Keratinocyte (primary cell): ENCODE measurements at regions not wholly inside any gene's neighbourhood (a gene's known extent, or its start where the extent isn't known, plus 50 kb on each side); places are given as distances from the start of the nearest gene placed in this dataset.

Experiments used
- DNase-seq: peaks from one replicate; pipeline ENCODE4 v3.0.0-alpha.2; 2011; ENCODE audit warnings: low read depth, missing footprints, low spot score
- FAIRE-seq: peaks from 2 replicates; lab custom pipeline; 2011; peaks lifted over from hg19 to GRCh38; lab: Jason Lieb, UNC
- H2AFZ ChIP-seq: 2 replicates; pipeline ENCODE4 v1.6.0; 2012; ENCODE audit warnings: low read length, control low read depth, inconsistent platforms; ENCODE audit not compliant: control insufficient read depth
- H3K27ac ChIP-seq: 2 replicates; pipeline ENCODE4 v1.5.1; 2011; ENCODE audit warnings: low read length; ENCODE audit not compliant: control insufficient read depth, insufficient read depth
- H3K27me3 ChIP-seq: 3 replicates; pipeline ENCODE4 v1.6.0; 2011; ENCODE audit warnings: low read length; ENCODE audit not compliant: control insufficient read depth, insufficient read depth; ENCODE audit errors: extremely low read depth
- H3K36me3 ChIP-seq, 2 experiments: 2 replicates in 1 of 2; 3 replicates in 1 of 2; pipeline ENCODE4 v1.5.1; 2011; ENCODE audit warnings: low read length in 2 of 2, mild to moderate bottlenecking in 1 of 2; ENCODE audit not compliant: control insufficient read depth in 2 of 2, insufficient read depth in 2 of 2; ENCODE audit errors: extremely low read depth in 1 of 2
- H3K4me1 ChIP-seq: 3 replicates; pipeline ENCODE4 v1.5.1; 2011; ENCODE audit warnings: low read length; ENCODE audit not compliant: control insufficient read depth, insufficient read depth; ENCODE audit errors: extremely low read depth
- H3K4me2 ChIP-seq: 3 replicates; pipeline ENCODE4 v1.6.0; 2011; ENCODE audit warnings: low read depth, low read length; ENCODE audit not compliant: control insufficient read depth, insufficient read depth; ENCODE audit errors: extremely low read depth
- H3K4me3 ChIP-seq, 3 experiments: fragments of 200-600 bp in 1 of 3; sonication (generic) in 1 of 3; 2 replicates in 2 of 3; 3 replicates in 1 of 3; pipeline ENCODE4 v1.5.1; 2011 to 2016; ENCODE audit warnings: low read length in 3 of 3, mild to moderate bottlenecking in 3 of 3, control low read depth in 2 of 3, inconsistent platforms in 1 of 3, low read depth in 1 of 3, mixed read lengths in 1 of 3, mixed run types in 1 of 3, moderate library complexity in 1 of 3; ENCODE audit not compliant: control insufficient read depth in 2 of 3, insufficient read depth in 2 of 3; ENCODE audit errors: extremely low read depth in 1 of 3
- H3K79me2 ChIP-seq: 2 replicates; pipeline ENCODE4 v1.6.0; 2012; ENCODE audit warnings: low read length; ENCODE audit not compliant: control insufficient read depth, insufficient read depth
- H3K9ac ChIP-seq: 3 replicates; pipeline ENCODE4 v1.6.0; 2011; ENCODE audit warnings: low read length; ENCODE audit not compliant: control insufficient read depth, insufficient read depth; ENCODE audit errors: extremely low read depth
- H3K9me1 ChIP-seq: 3 replicates; pipeline ENCODE4 v1.6.0; 2011; ENCODE audit warnings: low read length; ENCODE audit not compliant: control insufficient read depth, insufficient read depth; ENCODE audit errors: extremely low read depth
- H3K9me3 ChIP-seq: 2 replicates; pipeline ENCODE4 v1.5.1; 2012; ENCODE audit warnings: low read depth, low read length; ENCODE audit not compliant: control insufficient read depth
- H4K20me1 ChIP-seq: 3 replicates; pipeline ENCODE4 v1.6.0; 2011; ENCODE audit warnings: low read length; ENCODE audit not compliant: control insufficient read depth, insufficient read depth; ENCODE audit errors: extremely low read depth
- EZH2 ChIP-seq: IDR thresholded peaks from one replicate; pipeline ENCODE4 v1.6.1; 2012; ENCODE audit warnings: inconsistent platforms, mild to moderate bottlenecking, low read length, moderate library complexity
- dilution Hi-C: fragments of 300-500 bp; cut with MboI; formaldehyde crosslinking; loops from one replicate; pipeline ENCODE4 v1.7.0; 2020; ENCODE audit warnings: low sequenced_read_pairs; ENCODE audit not compliant: extremely low pct_ligation_motif_present
- TF ChIP-seq, protein P1 (sequence below), 3 experiments: IDR thresholded peaks in 1 of 3; conservative IDR thresholded peaks in 1 of 3; optimal IDR thresholded peaks in 1 of 3; 2 replicates in 2 of 3; 3 replicates in 1 of 3; pipeline versions ENCODE3 to v1.5.1; 2011; ENCODE audit warnings: low read length in 3 of 3, mild to moderate bottlenecking in 3 of 3, moderate library complexity in 2 of 3, control low read depth in 1 of 3, inconsistent platforms in 1 of 3; ENCODE audit not compliant: insufficient read depth in 2 of 3; ENCODE audit errors: extremely low read depth in 1 of 3

DNA sequence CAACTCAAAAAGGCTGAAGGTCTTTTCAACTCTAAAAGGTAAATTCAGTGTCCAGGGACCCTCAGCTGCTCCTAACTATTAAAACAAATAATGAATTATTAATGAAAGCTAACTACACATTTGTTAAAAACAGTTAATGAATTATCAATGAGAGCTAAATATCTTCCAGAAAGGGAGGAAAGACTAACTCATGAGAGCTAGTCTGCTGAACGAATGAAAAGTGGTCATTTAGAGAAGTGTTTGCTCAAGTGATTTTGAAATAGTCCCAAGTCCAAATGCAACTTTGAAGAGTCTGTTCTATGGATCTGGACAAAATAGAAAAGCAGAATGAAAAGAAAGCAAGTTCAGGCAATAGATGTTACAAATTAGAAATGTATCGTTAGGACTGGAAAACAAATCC, 133.9 kb upstream of the SPEF2 start:
- no peaks in the 10 kb centered on the region for H4K20me1 ChIP-seq
- no peak overlapping the region for H3K4me2 ChIP-seq
- no peak overlapping the region for H3K27ac ChIP-seq
- H3K79me2 ChIP-seq: no peaks in the 10 kb centered on the region
- DNase-seq (no peak), FAIRE-seq (no peak)
- H3K9me1 ChIP-seq: no peaks in the 10 kb centered on the region
- H3K27me3 ChIP-seq: no peaks in the 10 kb centered on the region
- H3K9me3 ChIP-seq: no peaks in the 10 kb centered on the region
- no peak overlapping the region for H3K4me3 ChIP-seq
- no peaks in the 10 kb centered on the region for H3K4me1 ChIP-seq
- no peak overlapping the region for H3K9ac ChIP-seq
- H2AFZ ChIP-seq: no peak overlapping the region
- no peaks in the 10 kb centered on the region for H3K36me3 ChIP-seq
- TF ChIP-seq, protein P1, sequence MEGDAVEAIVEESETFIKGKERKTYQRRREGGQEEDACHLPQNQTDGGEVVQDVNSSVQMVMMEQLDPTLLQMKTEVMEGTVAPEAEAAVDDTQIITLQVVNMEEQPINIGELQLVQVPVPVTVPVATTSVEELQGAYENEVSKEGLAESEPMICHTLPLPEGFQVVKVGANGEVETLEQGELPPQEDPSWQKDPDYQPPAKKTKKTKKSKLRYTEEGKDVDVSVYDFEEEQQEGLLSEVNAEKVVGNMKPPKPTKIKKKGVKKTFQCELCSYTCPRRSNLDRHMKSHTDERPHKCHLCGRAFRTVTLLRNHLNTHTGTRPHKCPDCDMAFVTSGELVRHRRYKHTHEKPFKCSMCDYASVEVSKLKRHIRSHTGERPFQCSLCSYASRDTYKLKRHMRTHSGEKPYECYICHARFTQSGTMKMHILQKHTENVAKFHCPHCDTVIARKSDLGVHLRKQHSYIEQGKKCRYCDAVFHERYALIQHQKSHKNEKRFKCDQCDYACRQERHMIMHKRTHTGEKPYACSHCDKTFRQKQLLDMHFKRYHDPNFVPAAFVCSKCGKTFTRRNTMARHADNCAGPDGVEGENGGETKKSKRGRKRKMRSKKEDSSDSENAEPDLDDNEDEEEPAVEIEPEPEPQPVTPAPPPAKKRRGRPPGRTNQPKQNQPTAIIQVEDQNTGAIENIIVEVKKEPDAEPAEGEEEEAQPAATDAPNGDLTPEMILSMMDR (optimal IDR thresholded peaks at IDR 0.05 in 1 of 3, IDR thresholded peaks at IDR 0.05 in 1 of 3, conservative IDR thresholded peaks at IDR 0.05 in 1 of 3; ENCODE audit: extremely low read depth in 1 of 3, insufficient read depth in 2 of 3, low read length in 3 of 3): no peak
- TF ChIP-seq EZH2: no peak
- dilution Hi-C loops: no loop called here

- Histone ChIP-seq H3K27ac (no peak overlapping the region), H3K27me3 (no peaks in the 10 kb centered on the region), H2AFZ (no peak overlapping the region), H3K79me2 (no peaks in the 10 kb centered on the region), H3K4me2 (no peak overlapping the region), H3K4me1 (no peaks in the 10 kb centered on the region), H3K4me3 (no peak overlapping the region), H3K9me3 (no peaks in the 10 kb centered on the region), H4K20me1 (no peaks in the 10 kb centered on the region), H3K36me3 (no peaks in the 10 kb centered on the region), H3K9me1 (no peaks in the 10 kb centered on the region), H3K9ac (no peak overlapping the region)
- dilution Hi-C loops: no loop called here
- FAIRE-seq: no peak
- DNase-seq: no peak
- TF ChIP-seq EZH2: no peak
- TF ChIP-seq, protein P1 (optimal IDR thresholded peaks at IDR 0.05 in 1 of 3, IDR thresholded peaks at IDR 0.05 in 1 of 3, conservative IDR thresholded peaks at IDR 0.05 in 1 of 3; ENCODE audit: extremely low read depth in 1 of 3, insufficient read depth in 2 of 3, low read length in 3 of 3): no peak
Measured at GRCh38 chr5:35483191-35483590, 134.5 kb upstream of the SPEF2 start.
